ENCODE measurements at regions not wholly inside any gene's neighbourhood (a gene's known extent, or its start where the extent isn't known, plus 50 kb on each side); places are given as distances from the start of the nearest gene placed in this dataset.

GRCh38 chr14:97100306-97100705 lies 303.1 kb downstream of the VRK1 start:
- ChIA-PET CTCF (interaction anchor here (0.9 kb wide), 1 partner anchor 18 kb away, joined by 3 read pairs; no protein-coding TSS in a partner anchor), POLR2A (ENCODE audit: unreplicated experiment) (no interaction called here)
- Histone ChIP-seq H3K9me3 (ENCODE audit: control insufficient read depth, insufficient read depth, low read length) (peaks cover 39% of the 10 kb centered on the region), H2AK9ac (replicated peaks; ENCODE audit: low read depth, low read length, poor library complexity) (no peak overlapping the region), H2BK5ac (ENCODE audit: low read depth, low read length, poor library complexity, severe bottlenecking) (no peak overlapping the region), H3K4ac (ENCODE audit: low read depth, low read length) (no peak overlapping the region), H4K20me1 (ENCODE audit: insufficient read depth, low read length) (no peaks in the 10 kb centered on the region), H3K4me1 (ENCODE audit: control insufficient read depth, insufficient read depth, low read length) (no peaks in the 10 kb centered on the region), H2BK15ac (ENCODE audit: low read depth, low read length) (no peak overlapping the region), H3K36me3 (ENCODE audit: control insufficient read depth, insufficient read depth, low read length) (no peaks in the 10 kb centered on the region), H2BK20ac (ENCODE audit: low read depth, low read length) (no peak overlapping the region), H2BK120ac (ENCODE audit: low read depth, low read length) (no peak overlapping the region), H3K9me1 (ENCODE audit: insufficient read depth, low read length) (no peaks in the 10 kb centered on the region), H3K4me3 (ENCODE audit: insufficient read depth, low read depth, low read length) (no peak overlapping the region), H4K91ac (ENCODE audit: insufficient read depth, low read depth, low read length) (no peak overlapping the region), H3K23ac (ENCODE audit: low read depth, low read length) (no peak overlapping the region), H3K4me2 (ENCODE audit: low read depth, low read length) (no peak overlapping the region), H3K14ac (replicated peaks; ENCODE audit: low read depth, low read length) (no peak overlapping the region), H2AK5ac (ENCODE audit: low read depth, low read length) (no peak overlapping the region), H3K27ac (ENCODE audit: insufficient read depth, low read length) (no peak overlapping the region), H3K9ac (ENCODE audit: low read depth, low read length) (no peak overlapping the region), H3K27me3 (ENCODE audit: control insufficient read depth, insufficient read depth, low read length) (no peaks in the 10 kb centered on the region), H3K18ac (ENCODE audit: low read depth, low read length) (no peak overlapping the region), H3K79me1 (ENCODE audit: low read depth in 1 of 2, low read length in 2 of 2) (no peaks in the 10 kb centered on the region), H4K5ac (ENCODE audit: low read depth, low read length) (no peak overlapping the region), H3K56ac (ENCODE audit: extremely low read depth, insufficient read depth, low read length) (no peak overlapping the region), H2AFZ (replicated peaks; ENCODE audit: low read length, poor library complexity) (no peak overlapping the region), H4K8ac (ENCODE audit: low read depth in 2 of 2, low read length in 2 of 2) (no peak overlapping the region)
- dilution Hi-C loops (cut with HindIII; ENCODE audit: low sequenced_read_pairs, unreplicated experiment): no loop called here
- intact Hi-C loops (cut with micrococcal nuclease): no loop called here
- ATAC-seq (ENCODE audit: low read depth): no peak
- DNase-seq: no peak
- no TSS peak for BruUV-seq (replicated peaks)
- no peak for TF ChIP-seq CEBPB (IDR thresholded peaks at IDR 0.05; ENCODE audit: low read depth, low read length)
- no peak for TF ChIP-seq ELK1 (IDR thresholded peaks at IDR 0.05; ENCODE audit: borderline replicate concordance, low read depth, low read length)
- TF ChIP-seq BHLHE40 (IDR thresholded peaks at IDR 0.05; ENCODE audit: low read depth, low read length): no peak
- in situ Hi-C loops (cut with MboI; ENCODE audit: low sequenced_read_pairs): no loop called here
- no CpG with 5 or more reads among the region's 2 CpGs for WGBS, 2 experiments (ENCODE audit: extremely low coverage in 2 of 2, insufficient read length in 1 of 2)

All from IMR-90 (cell line).